Testis (tissue), 2 donors: ENCODE measurements at regions not wholly inside any gene's neighbourhood (a gene's known extent, or its start where the extent isn't known, plus 50 kb on each side); places are given as distances from the start of the nearest gene placed in this dataset.

ENCODE experiments used
- POLR2A ChIP-seq: fragments of 450-650 bp; IDR thresholded peaks from one replicate; pipeline ENCODE4 v1.6.1; 2017; ENCODE audit warnings: antibody characterized with exemption, mild to moderate bottlenecking, moderate library complexity
- TF ChIP-seq, protein P1 (sequence below), 3 experiments: fragments of 450-650 bp in 2 of 3; fragments of 200-600 bp in 1 of 3; sonication (generic) in 1 of 3; IDR thresholded peaks; one replicate each; pipeline ENCODE4 v1.5.1; 2016 to 2019; ENCODE audit warnings: antibody characterized with exemption in 3 of 3, mild to moderate bottlenecking in 2 of 3, moderate library complexity in 1 of 3

DNA sequence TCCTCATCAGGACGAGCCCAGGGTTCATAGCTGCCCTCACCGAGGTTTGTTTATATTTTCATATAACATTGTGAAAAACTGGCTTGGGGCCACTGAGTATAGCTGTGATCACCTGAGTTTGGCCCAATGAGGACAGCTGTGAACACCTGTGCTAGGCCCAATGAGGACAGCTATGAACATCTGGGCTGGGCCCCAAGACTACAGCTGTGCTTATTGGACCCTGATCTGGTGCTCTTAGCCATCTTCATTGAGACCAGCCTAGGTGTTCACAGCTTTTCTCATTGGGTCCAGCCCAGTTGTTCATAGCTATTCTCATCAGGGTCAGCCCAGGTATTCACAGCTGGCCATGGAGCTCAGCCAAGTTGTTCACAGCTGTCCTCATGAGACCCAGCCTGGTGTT lies 1167.3 kb downstream of the UQCRFS1 start:
- no peak for TF ChIP-seq POLR2A
- TF ChIP-seq, protein P1, sequence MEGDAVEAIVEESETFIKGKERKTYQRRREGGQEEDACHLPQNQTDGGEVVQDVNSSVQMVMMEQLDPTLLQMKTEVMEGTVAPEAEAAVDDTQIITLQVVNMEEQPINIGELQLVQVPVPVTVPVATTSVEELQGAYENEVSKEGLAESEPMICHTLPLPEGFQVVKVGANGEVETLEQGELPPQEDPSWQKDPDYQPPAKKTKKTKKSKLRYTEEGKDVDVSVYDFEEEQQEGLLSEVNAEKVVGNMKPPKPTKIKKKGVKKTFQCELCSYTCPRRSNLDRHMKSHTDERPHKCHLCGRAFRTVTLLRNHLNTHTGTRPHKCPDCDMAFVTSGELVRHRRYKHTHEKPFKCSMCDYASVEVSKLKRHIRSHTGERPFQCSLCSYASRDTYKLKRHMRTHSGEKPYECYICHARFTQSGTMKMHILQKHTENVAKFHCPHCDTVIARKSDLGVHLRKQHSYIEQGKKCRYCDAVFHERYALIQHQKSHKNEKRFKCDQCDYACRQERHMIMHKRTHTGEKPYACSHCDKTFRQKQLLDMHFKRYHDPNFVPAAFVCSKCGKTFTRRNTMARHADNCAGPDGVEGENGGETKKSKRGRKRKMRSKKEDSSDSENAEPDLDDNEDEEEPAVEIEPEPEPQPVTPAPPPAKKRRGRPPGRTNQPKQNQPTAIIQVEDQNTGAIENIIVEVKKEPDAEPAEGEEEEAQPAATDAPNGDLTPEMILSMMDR (IDR thresholded peaks at IDR 0.05): no peak
